GM19043 (cell line): ENCODE measurements at regions not wholly inside any gene's neighbourhood (a gene's known extent, or its start where the extent isn't known, plus 50 kb on each side); places are given as distances from the start of the nearest gene placed in this dataset.
"Not testable (repeated sequence)": the region's sequence is repeated elsewhere in the genome, so short reads cannot be mapped to it uniquely, and the experiment has no call there.

Experiments used
- ATAC-seq: cut with Tn5 transposase; IDR thresholded peaks from one replicate; pipeline ENCODE4 v1.9.1; 2021; ENCODE audit warnings: low read depth; ENCODE audit not compliant: unreplicated experiment

GRCh38 chr6:154920495-154921200 lies 74.5 kb upstream of the TIAM2 start:
- no peak for ATAC-seq

GRCh38 chr6:154921482-154921881 lies 73.6 kb upstream of the TIAM2 start:
- peak; percentile 61 for ATAC-seq

GRCh38 chr6:154923199-154923869 lies 71.8 kb upstream of the TIAM2 start:
- ATAC-seq = no peak

GRCh38 chr6:154925130-154925529 lies 70.0 kb upstream of the TIAM2 start:
- ATAC-seq = no peak

GRCh38 chr6:154926366-154926765 lies 68.7 kb upstream of the TIAM2 start:
- ATAC-seq = no peak

GRCh38 chr6:154928325-154928922 lies 66.7 kb upstream of the TIAM2 start:
- ATAC-seq = no peak

- no peak for ATAC-seq
Measured at GRCh38 chr6:154930451-154930851, 64.7 kb upstream of the TIAM2 start.

GRCh38 chr6:154931711-154932424 lies 63.2 kb upstream of the TIAM2 start:
- no peak for ATAC-seq

- ATAC-seq = no peak
Measured at GRCh38 chr6:154932515-154933027, 62.5 kb upstream of the TIAM2 start.

- no peak for ATAC-seq
Measured at GRCh38 chr6:154933181-154933827, 61.8 kb upstream of the TIAM2 start.

GRCh38 chr6:154937306-154938220 lies 57.6 kb upstream of the TIAM2 start:
- ATAC-seq = no peak

- ATAC-seq = no peak
Measured at GRCh38 chr6:154938221-154938580, 56.9 kb upstream of the TIAM2 start.

GRCh38 chr6:154938727-154939285 lies 56.3 kb upstream of the TIAM2 start:
- not testable (repeated sequence) for ATAC-seq

GRCh38 chr6:154942770-154943169 lies 52.3 kb upstream of the TIAM2 start:
- ATAC-seq = no peak

GRCh38 chr6:154945271-154945890 lies 49.7 kb upstream of the TIAM2 start:
- no peak for ATAC-seq
